ENCODE measurements at regions not wholly inside any gene's neighbourhood (a gene's known extent, or its start where the extent isn't known, plus 50 kb on each side); places are given as distances from the start of the nearest gene placed in this dataset.

DNA sequence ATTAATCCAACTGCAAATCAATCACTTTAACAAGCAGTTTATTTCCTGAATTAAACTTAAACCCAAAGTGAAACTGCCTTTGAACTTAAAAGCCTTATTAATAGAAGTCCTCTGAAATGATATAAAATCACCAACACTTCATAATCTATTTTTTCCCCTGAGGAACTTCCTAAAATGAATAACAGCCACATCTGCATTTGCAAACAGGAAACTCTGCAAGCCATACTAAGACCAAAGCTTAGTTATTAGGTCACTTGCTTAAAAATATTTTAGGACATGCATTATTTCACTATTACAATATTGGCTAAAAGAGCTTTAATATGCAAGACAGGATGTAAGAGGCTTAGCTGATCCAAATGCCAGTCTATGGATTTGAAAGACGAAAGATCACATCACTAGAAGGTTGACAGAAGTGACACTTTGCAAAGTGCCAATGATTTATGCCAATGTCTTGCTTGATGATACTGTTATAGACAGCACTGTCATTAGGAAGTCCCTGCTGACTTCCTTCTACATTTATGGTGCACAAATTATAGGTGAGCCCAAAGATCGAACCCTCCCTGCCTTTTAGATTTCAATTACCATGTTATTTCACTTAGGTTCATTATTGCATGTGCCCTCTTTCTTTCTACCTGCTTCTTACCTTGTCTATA, 99.9 kb upstream of the SKAP2 start:
- TF ChIP-seq, protein P1, sequence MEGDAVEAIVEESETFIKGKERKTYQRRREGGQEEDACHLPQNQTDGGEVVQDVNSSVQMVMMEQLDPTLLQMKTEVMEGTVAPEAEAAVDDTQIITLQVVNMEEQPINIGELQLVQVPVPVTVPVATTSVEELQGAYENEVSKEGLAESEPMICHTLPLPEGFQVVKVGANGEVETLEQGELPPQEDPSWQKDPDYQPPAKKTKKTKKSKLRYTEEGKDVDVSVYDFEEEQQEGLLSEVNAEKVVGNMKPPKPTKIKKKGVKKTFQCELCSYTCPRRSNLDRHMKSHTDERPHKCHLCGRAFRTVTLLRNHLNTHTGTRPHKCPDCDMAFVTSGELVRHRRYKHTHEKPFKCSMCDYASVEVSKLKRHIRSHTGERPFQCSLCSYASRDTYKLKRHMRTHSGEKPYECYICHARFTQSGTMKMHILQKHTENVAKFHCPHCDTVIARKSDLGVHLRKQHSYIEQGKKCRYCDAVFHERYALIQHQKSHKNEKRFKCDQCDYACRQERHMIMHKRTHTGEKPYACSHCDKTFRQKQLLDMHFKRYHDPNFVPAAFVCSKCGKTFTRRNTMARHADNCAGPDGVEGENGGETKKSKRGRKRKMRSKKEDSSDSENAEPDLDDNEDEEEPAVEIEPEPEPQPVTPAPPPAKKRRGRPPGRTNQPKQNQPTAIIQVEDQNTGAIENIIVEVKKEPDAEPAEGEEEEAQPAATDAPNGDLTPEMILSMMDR (IDR thresholded peaks at IDR 0.05): no peak
- no peak for TF ChIP-seq SMAD4 (CRISPR knock-in tag; IDR thresholded peaks at IDR 0.05)
- TF ChIP-seq, protein P2, sequence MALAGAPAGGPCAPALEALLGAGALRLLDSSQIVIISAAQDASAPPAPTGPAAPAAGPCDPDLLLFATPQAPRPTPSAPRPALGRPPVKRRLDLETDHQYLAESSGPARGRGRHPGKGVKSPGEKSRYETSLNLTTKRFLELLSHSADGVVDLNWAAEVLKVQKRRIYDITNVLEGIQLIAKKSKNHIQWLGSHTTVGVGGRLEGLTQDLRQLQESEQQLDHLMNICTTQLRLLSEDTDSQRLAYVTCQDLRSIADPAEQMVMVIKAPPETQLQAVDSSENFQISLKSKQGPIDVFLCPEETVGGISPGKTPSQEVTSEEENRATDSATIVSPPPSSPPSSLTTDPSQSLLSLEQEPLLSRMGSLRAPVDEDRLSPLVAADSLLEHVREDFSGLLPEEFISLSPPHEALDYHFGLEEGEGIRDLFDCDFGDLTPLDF (CRISPR knock-in tag; IDR thresholded peaks at IDR 0.05): no peak
- TF ChIP-seq, protein P3, sequence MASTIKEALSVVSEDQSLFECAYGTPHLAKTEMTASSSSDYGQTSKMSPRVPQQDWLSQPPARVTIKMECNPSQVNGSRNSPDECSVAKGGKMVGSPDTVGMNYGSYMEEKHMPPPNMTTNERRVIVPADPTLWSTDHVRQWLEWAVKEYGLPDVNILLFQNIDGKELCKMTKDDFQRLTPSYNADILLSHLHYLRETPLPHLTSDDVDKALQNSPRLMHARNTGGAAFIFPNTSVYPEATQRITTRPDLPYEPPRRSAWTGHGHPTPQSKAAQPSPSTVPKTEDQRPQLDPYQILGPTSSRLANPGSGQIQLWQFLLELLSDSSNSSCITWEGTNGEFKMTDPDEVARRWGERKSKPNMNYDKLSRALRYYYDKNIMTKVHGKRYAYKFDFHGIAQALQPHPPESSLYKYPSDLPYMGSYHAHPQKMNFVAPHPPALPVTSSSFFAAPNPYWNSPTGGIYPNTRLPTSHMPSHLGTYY (CRISPR knock-in tag; IDR thresholded peaks at IDR 0.05): no peak
- TF ChIP-seq NR1H2 (CRISPR knock-in tag; IDR thresholded peaks at IDR 0.05): no peak
- TF ChIP-seq, protein P4, sequence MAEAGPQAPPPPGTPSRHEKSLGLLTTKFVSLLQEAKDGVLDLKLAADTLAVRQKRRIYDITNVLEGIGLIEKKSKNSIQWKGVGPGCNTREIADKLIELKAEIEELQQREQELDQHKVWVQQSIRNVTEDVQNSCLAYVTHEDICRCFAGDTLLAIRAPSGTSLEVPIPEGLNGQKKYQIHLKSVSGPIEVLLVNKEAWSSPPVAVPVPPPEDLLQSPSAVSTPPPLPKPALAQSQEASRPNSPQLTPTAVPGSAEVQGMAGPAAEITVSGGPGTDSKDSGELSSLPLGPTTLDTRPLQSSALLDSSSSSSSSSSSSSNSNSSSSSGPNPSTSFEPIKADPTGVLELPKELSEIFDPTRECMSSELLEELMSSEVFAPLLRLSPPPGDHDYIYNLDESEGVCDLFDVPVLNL (CRISPR knock-in tag; IDR thresholded peaks at IDR 0.05; ENCODE audit: borderline replicate concordance, low read depth): no peak
- no peak for TF ChIP-seq ZNF232 (CRISPR knock-in tag; IDR thresholded peaks at IDR 0.05)
- no peak for TF ChIP-seq ETV6 (CRISPR knock-in tag; IDR thresholded peaks at IDR 0.05)
